A673 (cell line): ENCODE measurements at regions not wholly inside any gene's neighbourhood (a gene's known extent, or its start where the extent isn't known, plus 50 kb on each side); places are given as distances from the start of the nearest gene placed in this dataset.

Experiments used
- BruUV-seq: library from RNA; stranded (reverse); fragments of 400-500 nt; replicated peaks from 2 replicates; lab custom pipeline; 2021; lab: Mats Ljungman, UMichigan
- CTCF ChIA-PET: fragments of 300-600 bp; sonication (Branson Sonifier 250); formaldehyde crosslinking; loops from one replicate; lab custom pipeline; 2022; ENCODE audit warnings: antibody characterized with exemption; lab: Charles Lee
- POLR2A ChIA-PET: fragments of 300-600 bp; sonication (Branson Sonifier 250); formaldehyde crosslinking; loops from one replicate; lab custom pipeline; 2022; ENCODE audit warnings: antibody characterized with exemption; ENCODE audit not compliant: low non-redundant PET; lab: Charles Lee
- DNase-seq: peaks from one replicate; pipeline ENCODE4 v3.0.0-alpha.2; 2015; ENCODE audit warnings: low spot score
- H3K27ac ChIP-seq: fragments of 200-600 bp; sonication (generic); 2 replicates; pipeline ENCODE4 v1.5.1; 2016; ENCODE audit warnings: mixed run types, low read depth, mild to moderate bottlenecking, mixed read lengths, antibody characterized with exemption, low read length; ENCODE audit not compliant: poor library complexity, severe bottlenecking
- H3K27me3 ChIP-seq: fragments of 200-600 bp; sonication (generic); replicated peaks from 2 replicates; pipeline ENCODE4 v1.6.1; 2017; ENCODE audit warnings: mixed run types, low read depth, mild to moderate bottlenecking, mixed read lengths, antibody characterized with exemption, low read length; ENCODE audit not compliant: insufficient read depth, poor library complexity
- H3K36me3 ChIP-seq: fragments of 200-600 bp; sonication (generic); 2 replicates; pipeline ENCODE4 v1.6.1; 2016; ENCODE audit warnings: mixed run types, mild to moderate bottlenecking, mixed read lengths, antibody characterized with exemption, low read length; ENCODE audit not compliant: insufficient read depth, poor library complexity, severe bottlenecking
- H3K4me1 ChIP-seq: fragments of 200-600 bp; sonication (generic); 2 replicates; pipeline ENCODE4 v1.6.1; 2017; ENCODE audit warnings: mixed run types, mild to moderate bottlenecking, mixed read lengths, antibody characterized with exemption, low read length; ENCODE audit not compliant: insufficient read depth, poor library complexity, severe bottlenecking
- H3K4me3 ChIP-seq: fragments of 200-600 bp; sonication (generic); 2 replicates; pipeline ENCODE4 v1.5.1; 2016; ENCODE audit warnings: low read depth, mixed run types, mild to moderate bottlenecking, mixed read lengths, low read length; ENCODE audit not compliant: poor library complexity, severe bottlenecking
- H3K9me3 ChIP-seq: fragments of 200-600 bp; sonication (generic); 2 replicates; pipeline ENCODE4 v1.6.1; 2016; ENCODE audit warnings: mixed run types, low read depth, mild to moderate bottlenecking, mixed read lengths, antibody characterized with exemption, low read length; ENCODE audit not compliant: poor library complexity, severe bottlenecking
- EZH2 ChIP-seq: fragments of 200-600 bp; sonication (generic); IDR thresholded peaks from 2 replicates; pipeline ENCODE4 v1.6.1; 2017; ENCODE audit warnings: borderline replicate concordance, low read depth, mild to moderate bottlenecking, mixed read lengths, antibody characterized with exemption, low read length; ENCODE audit not compliant: poor library complexity, severe bottlenecking
- intact Hi-C: fragments of 100-400 bp; cut with micrococcal nuclease; formaldehyde crosslinking; loops from one replicate; pipeline ENCODE4 v1.10.0; 2022; ENCODE audit not compliant: unreplicated experiment
- TF ChIP-seq, protein P1 (sequence below): fragments of 300-800, 200-600 bp; sonication (generic); conservative IDR thresholded peaks from 2 replicates; pipeline ENCODE4 v1.5.1; 2017; ENCODE audit warnings: low read depth, mild to moderate bottlenecking, antibody characterized with exemption, low read length, moderate library complexity, mixed read lengths

DNA sequence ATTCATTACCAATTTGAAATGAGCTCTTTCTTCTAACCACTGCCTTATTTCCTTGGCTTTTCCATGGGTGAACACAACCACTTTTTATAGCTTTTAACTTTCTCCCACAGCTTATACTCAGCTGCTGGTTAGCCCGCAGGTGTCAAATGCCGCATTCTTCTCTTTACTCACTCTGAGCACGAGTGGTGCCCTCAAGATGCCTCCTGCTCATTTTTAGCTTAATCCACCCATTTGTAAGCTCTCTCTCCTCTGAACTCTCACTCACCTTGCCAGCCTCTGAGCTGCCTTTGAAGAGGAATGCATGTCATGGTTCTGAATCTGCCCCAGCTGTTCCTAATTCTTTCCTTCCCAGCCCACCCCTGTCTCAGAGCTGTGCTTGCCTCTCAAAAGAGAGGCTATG, 449.4 kb upstream of the PRICKLE1 start:
- no peak for TF ChIP-seq EZH2
- TF ChIP-seq, protein P1, sequence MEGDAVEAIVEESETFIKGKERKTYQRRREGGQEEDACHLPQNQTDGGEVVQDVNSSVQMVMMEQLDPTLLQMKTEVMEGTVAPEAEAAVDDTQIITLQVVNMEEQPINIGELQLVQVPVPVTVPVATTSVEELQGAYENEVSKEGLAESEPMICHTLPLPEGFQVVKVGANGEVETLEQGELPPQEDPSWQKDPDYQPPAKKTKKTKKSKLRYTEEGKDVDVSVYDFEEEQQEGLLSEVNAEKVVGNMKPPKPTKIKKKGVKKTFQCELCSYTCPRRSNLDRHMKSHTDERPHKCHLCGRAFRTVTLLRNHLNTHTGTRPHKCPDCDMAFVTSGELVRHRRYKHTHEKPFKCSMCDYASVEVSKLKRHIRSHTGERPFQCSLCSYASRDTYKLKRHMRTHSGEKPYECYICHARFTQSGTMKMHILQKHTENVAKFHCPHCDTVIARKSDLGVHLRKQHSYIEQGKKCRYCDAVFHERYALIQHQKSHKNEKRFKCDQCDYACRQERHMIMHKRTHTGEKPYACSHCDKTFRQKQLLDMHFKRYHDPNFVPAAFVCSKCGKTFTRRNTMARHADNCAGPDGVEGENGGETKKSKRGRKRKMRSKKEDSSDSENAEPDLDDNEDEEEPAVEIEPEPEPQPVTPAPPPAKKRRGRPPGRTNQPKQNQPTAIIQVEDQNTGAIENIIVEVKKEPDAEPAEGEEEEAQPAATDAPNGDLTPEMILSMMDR, result no peak
- no peak overlapping the region for H3K27ac ChIP-seq
- H3K9me3 ChIP-seq, result no peaks in the 10 kb centered on the region
- H3K4me3 ChIP-seq, result no peak overlapping the region
- no TSS peak for BruUV-seq
- CTCF ChIA-PET, result no interaction called here
- intact Hi-C loops, result no loop called here
- POLR2A ChIA-PET, result no interaction called here
- H3K27me3 ChIP-seq, result no peaks in the 10 kb centered on the region
- no peak for DNase-seq
- no peaks in the 10 kb centered on the region for H3K36me3 ChIP-seq
- no peaks in the 10 kb centered on the region for H3K4me1 ChIP-seq

DNA sequence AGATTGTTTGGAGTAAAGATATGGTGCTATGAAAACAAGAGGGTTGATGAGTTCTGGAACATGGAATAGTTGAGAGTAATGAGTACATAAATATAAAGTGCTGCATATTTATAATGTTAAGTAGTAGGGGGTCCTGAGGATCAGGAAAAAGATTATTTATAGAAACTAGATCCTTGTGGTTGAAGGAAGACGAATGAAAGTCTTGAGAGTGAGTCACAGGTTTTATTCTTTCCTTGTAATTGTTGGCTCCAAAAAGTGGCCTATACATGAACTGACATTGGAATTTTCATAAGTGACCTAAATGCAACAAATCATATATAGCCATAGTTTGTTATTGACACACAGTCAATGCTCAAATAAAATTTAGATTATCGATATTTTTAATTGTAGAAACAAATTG, 440.4 kb upstream of the PRICKLE1 start:
- no peaks in the 10 kb centered on the region for H3K4me1 ChIP-seq
- no peaks in the 10 kb centered on the region for H3K9me3 ChIP-seq
- intact Hi-C loops, result no loop called here
- BruUV-seq, result no TSS peak
- H3K27ac ChIP-seq, result no peak overlapping the region
- H3K36me3 ChIP-seq, result no peaks in the 10 kb centered on the region
- CTCF ChIA-PET, result no interaction called here
- no peak for DNase-seq
- no peak overlapping the region for H3K4me3 ChIP-seq
- TF ChIP-seq EZH2, result no peak
- TF ChIP-seq, protein P1, result no peak
- no peaks in the 10 kb centered on the region for H3K27me3 ChIP-seq
- POLR2A ChIA-PET, result no interaction called here

DNA sequence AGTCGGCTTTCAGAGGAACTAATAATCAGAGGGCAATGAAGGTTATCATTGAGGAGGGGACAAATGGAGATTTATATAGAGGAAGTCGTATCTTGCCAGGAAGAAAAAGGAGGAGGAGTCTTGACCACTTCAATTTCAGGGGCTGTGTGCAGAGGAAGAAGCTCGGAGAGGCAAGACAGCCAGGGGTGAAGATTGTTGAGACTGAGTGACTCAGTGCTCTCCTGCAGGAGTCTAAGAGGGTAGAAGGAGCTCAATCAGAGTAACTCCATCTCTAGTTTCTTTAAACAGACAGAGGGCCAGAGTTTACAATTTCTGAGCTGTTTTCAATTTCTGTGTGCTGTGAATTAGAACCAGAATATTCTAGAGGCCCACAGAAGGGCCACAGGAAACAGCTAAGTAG, 439.3 kb upstream of the PRICKLE1 start:
- ChIA-PET CTCF (no interaction called here), POLR2A (no interaction called here)
- Histone ChIP-seq H3K36me3 (no peaks in the 10 kb centered on the region), H3K27me3 (no peaks in the 10 kb centered on the region), H3K4me1 (no peaks in the 10 kb centered on the region), H3K4me3 (no peak overlapping the region), H3K9me3 (no peaks in the 10 kb centered on the region), H3K27ac (no peak overlapping the region)
- intact Hi-C loops, result no loop called here
- DNase-seq, result no peak
- no TSS peak for BruUV-seq
- TF ChIP-seq, protein P1, result no peak
- TF ChIP-seq EZH2, result no peak
